CD14-positive monocyte (primary cell): ENCODE measurements at regions not wholly inside any gene's neighbourhood (a gene's known extent, or its start where the extent isn't known, plus 50 kb on each side); places are given as distances from the start of the nearest gene placed in this dataset.

Experiments
- DNase-seq, 3 donors: peaks; one replicate each; pipeline ENCODE4 v3.0.0-alpha.2; 2011 to 2022
- H2AFZ ChIP-seq: 2 replicates; pipeline ENCODE4 v1.6.0; 2012; ENCODE audit warnings: mild to moderate bottlenecking, low read depth, low read length, inconsistent platforms; ENCODE audit not compliant: insufficient read depth, poor library complexity, severe bottlenecking
- H3K27ac ChIP-seq, 2 donors: 1 replicate in 1 of 2; 2 replicates in 1 of 2; pipeline ENCODE4 v1.5.1; 2012 to 2013; ENCODE audit warnings: low read length in 2 of 2, control low read depth in 1 of 2, inconsistent platforms in 1 of 2, low read depth in 1 of 2, mild to moderate bottlenecking in 1 of 2
- H3K27me3 ChIP-seq, 2 donors: one replicate each; pipeline versions ENCODE4 v1.6.0 to v1.6.1; 2011 to 2013; ENCODE audit warnings: low read length in 2 of 2; ENCODE audit not compliant: control insufficient read depth in 2 of 2, insufficient read depth in 2 of 2
- H3K36me3 ChIP-seq, 2 donors: replicated peaks in 1 of 2; 1 replicate in 1 of 2; 2 replicates in 1 of 2; pipeline versions ENCODE4 v1.5.1 to v1.6.1; 2012 to 2013; ENCODE audit warnings: low read length in 2 of 2, control low read depth in 1 of 2, inconsistent platforms in 1 of 2, mild to moderate bottlenecking in 1 of 2; ENCODE audit not compliant: insufficient read depth in 2 of 2, control insufficient read depth in 1 of 2
- H3K4me1 ChIP-seq, 2 donors: 1 replicate in 1 of 2; 2 replicates in 1 of 2; pipeline versions ENCODE4 v1.5.1 to v1.6.1; 2012 to 2013; ENCODE audit warnings: low read length in 2 of 2, control low read depth in 1 of 2, inconsistent platforms in 1 of 2, mild to moderate bottlenecking in 1 of 2, moderate library complexity in 1 of 2; ENCODE audit not compliant: insufficient read depth in 2 of 2, control insufficient read depth in 1 of 2
- H3K4me2 ChIP-seq: replicated peaks from 2 replicates; pipeline ENCODE3; 2012; ENCODE audit warnings: low read length, moderate library complexity, mild to moderate bottlenecking; ENCODE audit not compliant: poor library complexity, severe bottlenecking; ENCODE audit errors: extremely low read depth
- H3K4me3 ChIP-seq, 3 experiments: fragments of 200-600 bp in 1 of 3; sonication (generic) in 1 of 3; replicated peaks in 1 of 3; 1 replicate in 2 of 3; 2 replicates in 1 of 3; pipeline ENCODE4 v1.5.1; 2011 to 2013; ENCODE audit warnings: low read length in 3 of 3, mild to moderate bottlenecking in 3 of 3, control low read depth in 2 of 3, low read depth in 2 of 3, inconsistent platforms in 1 of 3, moderate library complexity in 1 of 3
- H3K79me2 ChIP-seq: 2 replicates; pipeline ENCODE4 v1.6.0; 2012; ENCODE audit warnings: mild to moderate bottlenecking, control low read depth, inconsistent platforms, low read length, moderate library complexity; ENCODE audit not compliant: insufficient read depth
- H3K9ac ChIP-seq: 2 replicates; pipeline ENCODE4 v1.6.0; 2017; ENCODE audit warnings: low read length, mild to moderate bottlenecking; ENCODE audit not compliant: insufficient read depth, poor library complexity, severe bottlenecking
- H3K9me3 ChIP-seq, 2 donors: replicated peaks in 1 of 2; 1 replicate in 1 of 2; 2 replicates in 1 of 2; pipeline versions ENCODE4 v1.5.1 to v1.6.1; 2012 to 2013; ENCODE audit warnings: low read length in 2 of 2, control low read depth in 1 of 2; ENCODE audit not compliant: control insufficient read depth in 1 of 2, insufficient read depth in 1 of 2
- H4K20me1 ChIP-seq: 2 replicates; pipeline ENCODE4 v1.6.0; 2012; ENCODE audit warnings: mild to moderate bottlenecking, low read length, control low read depth, moderate library complexity; ENCODE audit not compliant: insufficient read depth
- H3K27ac Mint-ChIP-seq, 7 donors: one replicate each; pipeline ENCODE4 v1.8.0; 2020; ENCODE audit warnings: mild to moderate bottlenecking in 7 of 7, mixed read lengths in 7 of 7, moderate library complexity in 6 of 7, inconsistent platforms in 2 of 7
- H3K27me3 Mint-ChIP-seq, 3 donors: one replicate each; pipeline ENCODE4 v1.8.0; 2021 to 2022; ENCODE audit warnings: low read depth in 3 of 3, mild to moderate bottlenecking in 3 of 3, mixed read lengths in 3 of 3, moderate library complexity in 3 of 3, inconsistent platforms in 1 of 3
- H3K36me3 Mint-ChIP-seq, 2 donors: one replicate each; pipeline ENCODE4 v1.8.0; 2020; ENCODE audit warnings: mixed read lengths in 2 of 2, inconsistent platforms in 1 of 2, mild to moderate bottlenecking in 1 of 2
- H3K4me1 Mint-ChIP-seq: one replicate; pipeline ENCODE4 v1.8.0; 2020; ENCODE audit warnings: mild to moderate bottlenecking, mixed read lengths
- H3K4me3 Mint-ChIP-seq, 2 donors: one replicate each; pipeline ENCODE4 v1.8.0; 2020; ENCODE audit warnings: mild to moderate bottlenecking in 2 of 2, mixed read lengths in 2 of 2, moderate library complexity in 1 of 2
- H3K9me3 Mint-ChIP-seq, 7 donors: one replicate each; pipeline ENCODE4 v1.8.0; 2020 to 2022; ENCODE audit warnings: mixed read lengths in 7 of 7, mild to moderate bottlenecking in 6 of 7, moderate library complexity in 6 of 7, inconsistent platforms in 2 of 7
- WGBS: methylation state at CpG from one replicate; pipeline ENCODE4 v1.1.5; 2013; ENCODE audit warnings: missing lambda C conversion rate; ENCODE audit not compliant: insufficient coverage; 5-methylcytosine and 5-hydroxymethylcytosine counted together
- intact Hi-C, 2 donors: fragments of 100-400 bp; cut with micrococcal nuclease; formaldehyde crosslinking; loops; one replicate each; pipeline versions ENCODE4 v1.15.0 to v1.15.1; 2023
- TF ChIP-seq, protein P1 (sequence below): fragments of 200-600 bp; IDR thresholded peaks from one replicate; pipeline ENCODE4 v1.8.0; 2022; ENCODE audit warnings: antibody characterized with exemption, mild to moderate bottlenecking

DNA sequence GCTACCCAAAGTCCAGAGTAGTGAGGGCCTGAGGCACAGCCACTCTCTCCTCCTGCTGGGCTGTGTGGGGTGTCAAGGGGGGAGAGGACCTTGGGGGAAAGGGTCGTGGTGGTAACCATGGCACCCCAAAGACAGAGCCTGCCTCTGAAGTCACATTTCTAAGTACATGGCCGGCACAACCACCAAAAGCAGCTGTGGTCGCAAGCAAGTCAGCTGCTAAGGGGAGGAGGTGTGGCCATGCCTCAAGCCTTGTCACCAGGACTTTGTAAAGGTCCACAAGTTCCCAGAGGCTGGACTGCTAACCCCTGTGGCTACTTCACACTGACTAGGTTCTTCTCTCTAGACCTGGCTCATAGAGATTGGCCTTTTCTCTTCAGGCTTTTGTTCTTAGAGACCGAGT, 310.6 kb downstream of the LMX1A start:
- Mint-ChIP-seq H3K4me1 (no peaks in the 10 kb centered on the region), H3K27me3 (peaks cover 0 to 2% (median 1%) of the 10 kb centered on the region in 3 donors), H3K4me3 (no peak overlapping the region), H3K36me3 (no peaks in the 10 kb centered on the region), H3K27ac (no peak overlapping the region), H3K9me3 (peaks cover 0 to 2% (median 0%) of the 10 kb centered on the region in 7 donors)
- intact Hi-C loops: no loop called here
- H3K9ac ChIP-seq: no peak overlapping the region
- WGBS: 72% methylated on average over 4 of the region's 4 CpGs
- H3K36me3 ChIP-seq: no peaks in the 10 kb centered on the region
- no peak overlapping the region for H2AFZ ChIP-seq
- no peaks in the 10 kb centered on the region for H3K4me1 ChIP-seq
- no peak overlapping the region for H3K4me2 ChIP-seq
- H3K9me3 ChIP-seq: no peaks in the 10 kb centered on the region
- H3K4me3 ChIP-seq: no peak overlapping the region
- no peaks in the 10 kb centered on the region for H3K27me3 ChIP-seq
- no peak overlapping the region for H3K27ac ChIP-seq
- TF ChIP-seq, protein P1, sequence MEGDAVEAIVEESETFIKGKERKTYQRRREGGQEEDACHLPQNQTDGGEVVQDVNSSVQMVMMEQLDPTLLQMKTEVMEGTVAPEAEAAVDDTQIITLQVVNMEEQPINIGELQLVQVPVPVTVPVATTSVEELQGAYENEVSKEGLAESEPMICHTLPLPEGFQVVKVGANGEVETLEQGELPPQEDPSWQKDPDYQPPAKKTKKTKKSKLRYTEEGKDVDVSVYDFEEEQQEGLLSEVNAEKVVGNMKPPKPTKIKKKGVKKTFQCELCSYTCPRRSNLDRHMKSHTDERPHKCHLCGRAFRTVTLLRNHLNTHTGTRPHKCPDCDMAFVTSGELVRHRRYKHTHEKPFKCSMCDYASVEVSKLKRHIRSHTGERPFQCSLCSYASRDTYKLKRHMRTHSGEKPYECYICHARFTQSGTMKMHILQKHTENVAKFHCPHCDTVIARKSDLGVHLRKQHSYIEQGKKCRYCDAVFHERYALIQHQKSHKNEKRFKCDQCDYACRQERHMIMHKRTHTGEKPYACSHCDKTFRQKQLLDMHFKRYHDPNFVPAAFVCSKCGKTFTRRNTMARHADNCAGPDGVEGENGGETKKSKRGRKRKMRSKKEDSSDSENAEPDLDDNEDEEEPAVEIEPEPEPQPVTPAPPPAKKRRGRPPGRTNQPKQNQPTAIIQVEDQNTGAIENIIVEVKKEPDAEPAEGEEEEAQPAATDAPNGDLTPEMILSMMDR: no peak
- H3K79me2 ChIP-seq: no peaks in the 10 kb centered on the region
- no peak for DNase-seq
- H4K20me1 ChIP-seq: no peaks in the 10 kb centered on the region

DNA sequence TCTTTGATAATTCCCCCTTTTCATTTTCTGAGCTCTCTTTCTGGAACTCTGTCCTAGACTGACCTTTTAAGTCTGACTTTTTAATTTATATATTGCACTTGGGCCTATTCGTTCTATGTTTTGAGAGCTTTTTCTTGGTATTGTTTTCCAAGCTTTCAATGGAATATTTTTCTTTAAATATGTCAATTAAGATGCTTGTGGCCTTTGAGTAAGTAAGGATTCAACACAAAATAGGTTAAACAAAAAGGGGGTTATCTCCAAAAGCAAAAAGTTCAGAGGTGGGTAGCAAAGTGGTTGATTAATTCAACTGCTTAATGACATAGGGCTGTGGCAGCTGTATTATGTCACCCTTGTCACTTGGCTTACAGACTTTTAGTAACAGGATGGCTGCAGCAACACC, 315.9 kb downstream of the LMX1A start:
- intact Hi-C loops: no loop called here
- peaks cover 0 to 3% (median 1%) of the 10 kb centered on the region in 7 donors for H3K9me3 Mint-ChIP-seq
- Histone ChIP-seq H3K27me3 (no peaks in the 10 kb centered on the region), H3K27ac (no peak overlapping the region), H3K4me2 (no peak overlapping the region), H2AFZ (no peak overlapping the region), H3K9ac (no peak overlapping the region), H3K79me2 (no peaks in the 10 kb centered on the region), H4K20me1 (no peaks in the 10 kb centered on the region), H3K4me3 (no peak overlapping the region), H3K9me3 (peaks cover 0 to 4% of the 10 kb centered on the region in 2 donors), H3K4me1 (no peaks in the 10 kb centered on the region), H3K36me3 (no peaks in the 10 kb centered on the region)
- TF ChIP-seq, protein P1: no peak
- H3K4me3 Mint-ChIP-seq: no peak overlapping the region
- no peak overlapping the region for H3K27ac Mint-ChIP-seq
- H3K4me1 Mint-ChIP-seq: no peaks in the 10 kb centered on the region
- WGBS: no CpG with 5 or more reads among the region's 1 CpG
- no peaks in the 10 kb centered on the region for H3K36me3 Mint-ChIP-seq
- H3K27me3 Mint-ChIP-seq: no peaks in the 10 kb centered on the region
- no peak for DNase-seq
